ENCODE measurements at regions not wholly inside any gene's neighbourhood (a gene's known extent, or its start where the extent isn't known, plus 50 kb on each side); places are given as distances from the start of the nearest gene placed in this dataset.

DNA sequence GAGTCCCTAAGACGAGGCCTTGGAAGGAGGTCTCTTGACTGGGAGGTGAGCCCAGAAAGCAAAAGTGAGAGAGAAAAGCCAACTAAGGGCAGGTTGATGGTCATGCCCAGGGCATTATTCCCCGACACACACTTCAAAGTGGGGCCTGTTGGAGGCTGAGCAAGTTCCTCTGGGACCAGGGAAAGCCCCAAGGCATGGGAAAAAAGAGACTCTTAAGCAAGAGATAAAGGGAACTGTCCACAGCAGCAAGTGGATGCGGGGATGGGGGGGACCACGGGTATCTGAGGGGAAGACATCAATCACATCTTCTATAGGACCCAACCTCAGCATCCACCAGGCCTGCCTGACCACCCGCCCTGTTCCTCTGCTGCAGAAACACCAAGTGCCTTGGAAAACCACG is 119.9 kb upstream of the MAFB start:
- DNase-seq = no peak

DNA sequence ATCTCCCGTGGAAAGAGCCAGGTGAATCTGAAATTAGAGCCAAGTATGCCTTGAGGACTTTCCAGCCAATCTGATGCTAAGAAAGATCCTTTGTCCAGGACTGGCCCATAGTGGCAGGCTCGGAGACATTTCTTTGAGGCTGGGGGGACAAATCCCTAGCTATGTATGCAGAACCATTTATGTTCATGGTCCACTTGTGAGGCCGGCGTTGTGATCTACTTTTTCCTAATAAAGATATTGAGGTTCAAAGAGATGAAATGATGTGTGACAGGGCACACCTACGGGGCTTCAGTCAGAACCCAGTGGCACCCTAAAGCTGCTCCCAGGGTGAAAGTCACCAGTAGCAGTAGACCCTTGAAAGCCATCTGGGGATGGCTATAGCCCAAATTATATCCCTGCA is 120.3 kb upstream of the MAFB start:
- no peak for DNase-seq

DNA sequence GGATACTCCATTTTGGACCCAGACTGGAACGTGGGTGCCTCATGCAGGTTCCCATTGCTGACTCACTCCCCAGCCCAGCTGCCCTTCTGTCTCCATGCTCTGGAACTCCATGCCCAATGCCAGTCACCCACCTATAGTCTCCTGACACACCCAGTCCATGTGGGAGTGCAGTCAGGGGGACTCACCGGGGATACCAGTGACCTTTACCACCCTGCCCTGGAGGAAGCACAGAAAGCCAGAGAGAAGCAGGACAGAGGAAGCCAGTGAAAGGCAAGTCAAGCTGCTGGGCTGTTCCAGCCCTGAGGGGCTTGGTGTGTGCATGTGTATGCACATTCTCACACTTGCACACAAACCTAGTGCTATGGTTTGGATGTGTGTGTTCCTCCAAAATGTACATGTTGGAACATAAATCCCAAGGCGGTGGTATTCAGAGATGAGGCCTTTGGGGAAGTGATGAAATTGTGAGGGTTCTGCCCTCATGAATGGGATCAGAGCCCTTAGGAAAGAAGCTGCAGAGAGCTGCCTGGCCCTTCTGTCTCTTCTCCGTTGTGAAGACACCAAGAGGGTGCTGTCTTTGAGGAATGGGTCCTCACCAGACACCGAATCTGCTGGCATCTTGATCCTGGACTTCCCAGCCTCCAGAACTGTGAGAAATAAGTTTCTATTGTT is 121.4 kb upstream of the MAFB start:
- DNase-seq = no peak

DNA sequence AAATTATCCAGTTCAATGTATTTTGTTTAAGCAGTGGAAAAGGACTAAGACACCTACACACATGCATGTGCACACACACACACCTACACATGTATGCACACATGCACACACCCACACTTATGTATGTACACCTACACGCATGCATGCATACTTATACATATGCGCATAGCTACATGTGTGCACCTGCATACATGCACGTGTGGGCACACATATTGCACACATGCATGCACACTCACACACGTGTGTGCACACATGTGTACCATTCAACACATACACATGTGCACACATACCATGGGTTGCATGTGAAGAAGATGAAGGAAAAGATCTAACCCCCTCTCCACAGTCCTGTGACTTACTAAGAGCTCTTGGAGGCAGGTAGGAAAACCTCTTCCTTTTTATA is 122.0 kb upstream of the MAFB start:
- DNase-seq = no peak

DNA sequence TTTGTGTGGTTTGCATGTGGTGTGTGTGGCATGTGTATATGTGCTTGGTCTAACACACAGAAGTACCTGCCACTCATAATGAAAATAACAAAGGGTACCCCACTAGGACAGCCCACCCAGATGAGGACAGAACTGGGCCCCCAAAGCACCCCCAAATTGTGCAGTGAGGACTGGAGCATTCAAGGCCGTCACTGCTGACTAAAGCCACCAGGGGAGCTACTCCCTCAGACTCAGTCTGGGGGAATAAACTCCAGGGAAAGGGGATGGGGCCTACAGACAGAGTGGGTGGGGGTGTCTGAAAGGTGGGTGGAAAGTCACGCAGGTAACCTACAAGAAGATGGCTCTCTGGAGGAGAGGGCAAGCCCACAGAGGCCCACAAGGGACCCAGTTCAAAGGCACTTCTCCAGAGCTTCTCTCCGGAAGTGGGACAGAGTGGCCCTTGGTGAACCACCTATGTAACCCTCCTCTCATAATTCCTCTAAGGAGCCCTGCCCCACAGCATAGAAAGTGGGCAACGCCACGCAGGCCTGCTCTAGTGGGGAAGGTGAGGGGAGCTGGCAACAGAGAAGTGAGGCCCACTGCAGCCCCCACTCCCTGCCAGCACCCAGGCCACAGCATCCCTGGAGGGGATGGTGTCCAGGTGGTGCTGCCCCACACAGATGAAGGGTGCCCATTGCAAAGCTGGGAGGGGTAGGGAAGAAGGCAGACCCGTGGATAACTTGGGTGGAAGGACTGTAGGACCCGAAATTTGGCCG is 122.8 kb upstream of the MAFB start:
- DNase-seq = no peak

DNA sequence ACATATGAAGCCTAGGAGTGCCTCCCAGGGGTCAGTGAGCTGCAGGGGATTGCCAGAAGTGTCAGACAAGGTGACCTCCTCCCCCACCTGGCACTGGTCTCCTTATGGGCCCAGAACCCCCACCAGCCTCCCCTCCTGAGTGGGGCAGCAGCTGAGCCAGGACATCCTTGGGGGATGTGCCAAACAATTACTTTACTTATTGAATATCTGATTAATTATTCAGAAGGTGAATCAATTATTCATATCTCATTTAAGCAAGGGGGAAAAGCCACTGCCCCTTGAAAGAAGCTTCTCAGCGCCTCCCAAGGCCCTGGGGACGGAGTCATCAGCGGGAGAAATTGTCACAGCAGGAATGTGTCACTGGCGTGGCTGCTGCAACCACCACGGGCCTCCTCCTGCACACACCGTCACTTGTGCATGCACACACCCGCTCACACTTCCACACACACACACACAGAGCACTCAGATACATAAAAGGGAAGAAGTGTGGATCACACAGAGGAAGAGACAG is 123.4 kb upstream of the MAFB start:
- DNase-seq = no peak

DNA sequence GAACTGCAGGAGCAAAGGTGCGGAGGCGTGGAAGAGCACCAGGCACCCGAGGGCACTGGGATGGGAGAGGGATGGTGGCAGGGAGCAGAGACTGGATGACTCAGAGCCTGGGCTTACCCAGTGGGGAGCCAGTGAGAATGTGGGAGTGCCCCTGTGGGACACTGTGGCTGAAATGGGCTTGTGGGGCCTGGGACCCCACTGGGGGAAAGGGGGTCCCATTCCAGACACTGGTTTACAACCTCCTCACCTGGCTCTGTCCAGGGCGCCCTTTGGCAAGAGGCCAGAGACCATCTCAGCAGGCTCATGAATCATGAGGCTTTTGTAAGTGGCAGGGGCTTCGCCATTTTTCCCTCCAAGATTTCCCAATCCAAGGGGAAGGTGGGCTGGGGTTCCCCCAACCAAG is 124.0 kb upstream of the MAFB start:
- DNase-seq = no peak

DNA sequence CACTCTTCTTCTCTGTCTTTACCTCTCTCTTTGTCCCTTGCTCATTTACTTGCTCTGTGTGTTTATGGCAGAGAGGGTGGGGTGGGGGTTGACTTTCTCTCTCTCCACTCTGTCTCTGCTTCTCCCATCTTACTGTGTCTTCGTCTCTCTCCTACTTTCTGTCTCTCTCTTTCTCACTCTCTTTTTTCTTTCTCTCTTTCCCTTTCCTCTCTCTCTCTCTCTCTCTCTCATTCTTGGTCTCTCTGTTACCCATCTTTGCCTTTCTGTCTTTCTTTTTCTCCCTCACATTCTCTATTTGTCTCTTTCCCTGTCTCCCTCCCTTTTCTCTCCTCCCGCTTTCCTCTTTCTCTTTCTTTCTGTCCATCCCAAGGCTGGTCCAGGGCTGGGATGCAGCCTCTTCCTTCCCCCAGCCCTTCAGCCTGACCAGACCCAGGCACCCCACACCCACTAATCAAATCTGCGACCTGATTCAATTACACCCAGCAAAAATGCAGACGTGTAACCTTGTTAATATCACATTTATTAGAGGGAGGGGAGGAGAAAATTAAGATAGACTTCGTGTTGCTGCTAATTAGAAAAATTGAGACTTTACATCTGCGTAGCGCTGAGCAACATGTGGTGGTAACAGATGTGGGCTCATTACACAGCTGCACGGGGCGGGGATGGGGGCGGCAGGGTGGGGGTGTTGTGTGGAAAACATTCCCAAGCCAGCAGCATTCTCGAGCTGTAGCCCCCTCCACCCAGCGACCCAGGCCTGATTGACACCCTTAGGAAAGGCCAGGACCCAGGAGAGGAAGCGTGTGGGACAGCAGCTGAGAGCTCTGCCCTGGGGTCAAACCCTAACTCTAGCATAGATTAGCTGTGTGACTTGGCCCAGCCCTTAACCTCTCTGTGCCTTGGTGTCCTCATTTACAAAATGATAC is 124.9 kb upstream of the MAFB start:
- DNase-seq = no peak

DNA sequence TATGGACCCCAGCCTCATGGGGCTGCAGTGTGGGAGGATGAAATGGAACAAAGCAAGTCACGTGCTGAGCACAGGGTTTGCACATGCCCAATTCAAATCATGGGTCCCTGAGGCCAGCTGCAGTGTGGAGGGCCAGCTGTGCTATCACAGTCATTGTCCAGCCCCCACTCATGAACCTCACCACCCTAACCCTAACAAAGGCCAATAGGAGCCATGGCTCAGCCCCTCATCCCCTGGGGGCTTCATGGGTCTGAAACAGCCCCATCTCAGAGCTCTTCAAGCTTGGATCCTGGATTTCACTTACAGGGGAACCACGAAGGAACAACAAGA is 125.6 kb upstream of the MAFB start:
- no peak for DNase-seq

DNA sequence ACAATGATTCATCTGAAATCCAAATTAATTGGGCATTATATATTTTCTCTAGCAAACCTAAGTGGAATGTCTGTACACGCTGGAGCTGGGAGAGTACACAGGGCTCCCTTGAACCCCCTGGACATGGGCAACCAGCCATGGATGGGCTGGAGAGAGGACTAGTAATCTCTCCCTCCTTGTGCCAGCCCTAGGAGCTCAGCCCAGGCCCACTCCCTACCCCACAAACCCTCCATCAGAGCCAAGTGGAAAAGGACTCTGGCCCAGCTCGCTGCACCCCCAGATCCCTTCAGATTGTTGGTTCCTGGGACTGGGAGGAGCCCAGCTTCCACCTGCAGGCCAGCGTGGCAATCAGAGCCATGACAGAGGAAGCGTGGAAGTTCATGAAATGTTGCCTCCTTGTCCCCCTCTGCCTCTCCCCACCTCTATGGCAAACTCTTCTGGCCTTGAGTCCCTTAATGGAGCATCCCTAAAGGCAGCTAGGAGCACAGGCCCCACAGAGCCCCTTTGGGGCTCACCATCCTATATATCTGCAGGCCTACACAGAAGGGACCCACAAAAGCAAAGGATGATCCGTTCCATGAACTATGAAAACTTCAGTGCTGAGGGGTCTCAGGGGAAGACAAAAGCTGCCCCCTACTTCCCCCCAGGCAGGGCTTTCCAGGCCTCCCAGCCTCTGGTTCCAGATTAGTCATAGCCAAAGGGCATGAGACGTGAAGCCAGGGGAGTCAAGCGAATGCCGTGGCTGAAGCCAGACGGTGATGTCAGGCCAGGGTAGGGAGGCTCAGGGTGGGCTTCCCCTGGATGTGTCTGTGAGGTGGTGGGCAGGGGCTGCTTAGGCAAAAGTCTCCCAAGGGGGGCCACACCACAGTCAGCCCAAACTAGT is 126.4 kb upstream of the MAFB start:
- DNase-seq = no peak

DNA sequence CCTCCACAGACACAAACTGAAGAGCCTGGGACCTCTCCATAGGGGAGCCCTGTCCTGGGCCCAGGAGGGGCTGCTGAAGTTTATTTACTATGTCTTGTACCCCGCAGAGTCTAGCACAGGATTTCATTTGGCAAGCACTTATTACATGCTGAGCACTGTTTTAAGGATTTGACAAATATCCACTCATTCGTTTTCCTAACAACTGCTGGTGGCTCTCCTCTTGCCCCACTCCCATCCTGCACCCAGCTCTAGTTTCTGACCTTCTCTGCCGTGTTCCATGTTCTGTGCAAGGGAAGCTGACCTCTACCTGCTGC is 127.0 kb upstream of the MAFB start:
- DNase-seq = no peak

DNA sequence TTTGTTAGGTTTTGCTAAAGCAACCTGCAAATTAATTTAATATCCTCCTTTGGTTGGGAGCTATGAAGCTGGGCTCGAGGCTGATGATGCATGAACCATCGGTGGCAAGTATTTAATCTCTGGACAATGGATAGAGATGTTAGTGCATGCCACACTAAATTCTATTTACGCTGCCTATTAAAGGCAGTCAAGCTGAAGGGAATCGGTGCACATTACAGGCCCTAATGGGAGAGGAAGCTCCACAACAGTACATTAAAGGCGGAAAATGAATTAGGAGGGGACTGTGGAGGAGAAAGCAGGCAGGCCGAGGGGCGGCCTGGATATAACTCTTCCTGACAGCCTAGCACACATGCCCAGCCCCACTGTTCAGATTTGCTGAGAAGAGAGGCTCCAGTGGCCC is 132.4 kb upstream of the MAFB start:
- no peak for DNase-seq

DNA sequence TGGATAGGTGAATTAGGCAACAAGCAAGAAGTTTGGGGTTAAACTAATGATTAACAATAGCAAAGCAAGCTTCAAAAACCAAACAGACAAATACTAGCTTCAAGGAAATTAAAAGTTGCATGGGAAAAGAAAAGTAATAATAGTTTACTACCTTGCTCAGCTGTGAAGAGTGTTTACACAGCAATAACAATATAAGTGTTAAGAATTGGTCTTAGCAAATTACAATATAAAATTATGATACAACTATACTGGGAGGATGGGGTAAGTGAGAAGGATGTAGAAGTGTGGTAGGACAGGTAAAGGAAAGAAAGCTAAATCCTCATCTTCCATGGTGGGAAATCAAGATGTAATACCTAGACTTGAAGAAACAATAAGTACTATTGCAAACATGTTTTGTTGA is 137.7 kb upstream of the MAFB start:
- no peak for DNase-seq

DNA sequence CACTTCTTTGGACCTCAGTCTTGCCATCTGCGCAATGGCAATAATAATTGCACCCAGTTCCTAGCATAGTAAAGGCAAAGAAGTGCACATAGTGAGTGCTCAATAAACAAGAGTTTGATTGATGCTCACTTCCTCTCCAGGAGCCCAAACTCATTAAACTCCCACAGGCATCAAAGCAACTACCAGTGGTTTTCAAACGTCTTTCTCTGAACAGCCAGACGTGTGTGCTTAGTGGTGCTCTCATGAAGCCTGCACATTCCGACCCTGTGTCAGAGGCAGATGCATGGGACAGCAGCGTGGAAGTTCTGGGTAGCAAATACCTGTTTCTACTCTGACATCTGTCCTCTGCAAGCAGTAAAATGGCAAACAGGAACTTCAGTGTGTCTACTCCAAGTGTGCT is 146.3 kb upstream of the MAFB start:
- DNase-seq = no peak

DNA sequence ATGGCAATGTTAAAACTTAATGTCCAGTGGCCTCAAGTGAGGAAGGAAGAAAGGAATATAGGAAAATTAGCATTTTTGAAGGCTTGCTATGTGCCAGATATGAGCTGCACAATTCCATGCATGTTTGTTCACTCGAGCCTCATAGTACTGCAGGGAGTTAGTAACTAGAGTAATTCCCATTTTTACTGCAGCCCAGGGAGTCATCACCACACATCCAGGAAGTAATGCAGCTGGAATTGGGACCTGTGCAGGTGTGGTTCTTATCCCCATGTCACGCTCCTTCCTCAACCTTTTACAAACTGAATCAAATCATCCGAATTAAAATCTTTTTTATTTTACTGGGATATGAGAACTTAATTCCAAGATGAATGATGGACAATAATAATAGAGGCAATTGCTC is 149.5 kb upstream of the MAFB start:
- no peak for DNase-seq

DNA sequence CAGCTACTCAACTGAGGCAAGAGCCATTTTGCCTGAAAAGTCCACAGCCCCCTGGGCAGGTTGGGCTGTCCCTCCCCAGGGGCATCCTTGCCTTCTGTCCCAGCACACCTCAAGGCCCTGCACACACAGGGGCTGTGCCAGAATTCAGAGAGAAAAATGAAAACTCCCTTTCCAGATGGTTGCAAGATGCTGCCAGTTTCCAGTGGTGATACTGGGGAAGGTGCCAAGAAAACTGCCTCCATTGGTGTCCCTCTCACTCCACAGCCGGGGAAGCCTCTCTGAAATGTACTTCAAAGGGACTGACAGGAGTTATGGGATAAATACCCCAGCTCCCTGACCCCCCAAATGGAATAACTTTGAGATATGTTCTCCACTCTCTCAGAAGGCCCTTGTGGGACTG is 154.2 kb upstream of the MAFB start:
- no peak for DNase-seq

DNA sequence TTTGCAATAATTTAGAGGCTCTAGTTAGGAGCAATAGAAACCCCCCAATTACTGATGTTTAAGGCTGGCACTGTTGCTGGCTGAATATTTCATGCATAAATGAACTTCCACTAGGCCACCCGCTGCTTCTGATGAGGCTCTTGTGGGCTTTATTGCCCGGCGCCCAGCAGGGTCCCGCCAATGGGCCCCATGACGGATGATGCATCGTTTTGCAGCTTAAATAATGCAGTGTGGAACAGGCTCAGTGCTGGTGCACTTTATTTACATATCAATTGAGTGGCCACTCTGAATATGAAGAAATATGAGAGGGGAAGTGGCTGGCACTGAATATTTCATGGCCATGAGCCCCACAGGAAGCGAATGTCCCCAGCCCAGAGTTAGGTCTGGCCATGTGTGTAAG is 155.3 kb upstream of the MAFB start:
- DNase-seq = no peak

DNA sequence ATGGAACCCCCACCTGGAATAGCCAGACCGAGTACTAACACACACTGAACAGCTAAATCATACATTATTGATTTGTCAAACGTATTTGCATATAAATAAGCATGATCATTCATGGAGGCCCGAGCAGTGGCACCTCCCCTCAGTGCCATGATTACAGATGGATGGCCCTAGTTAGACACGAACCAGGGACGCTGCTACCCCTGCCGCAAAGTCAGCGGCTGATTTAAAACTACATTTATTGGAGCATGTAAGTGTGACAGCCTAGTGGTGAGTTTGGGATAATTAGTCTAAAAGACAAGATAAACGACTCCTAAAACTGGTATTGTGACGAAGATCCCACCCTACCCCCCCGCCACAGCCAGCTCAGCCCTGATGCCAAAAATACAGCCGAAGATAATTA is 159.1 kb upstream of the MAFB start:
- DNase-seq = no peak

DNA sequence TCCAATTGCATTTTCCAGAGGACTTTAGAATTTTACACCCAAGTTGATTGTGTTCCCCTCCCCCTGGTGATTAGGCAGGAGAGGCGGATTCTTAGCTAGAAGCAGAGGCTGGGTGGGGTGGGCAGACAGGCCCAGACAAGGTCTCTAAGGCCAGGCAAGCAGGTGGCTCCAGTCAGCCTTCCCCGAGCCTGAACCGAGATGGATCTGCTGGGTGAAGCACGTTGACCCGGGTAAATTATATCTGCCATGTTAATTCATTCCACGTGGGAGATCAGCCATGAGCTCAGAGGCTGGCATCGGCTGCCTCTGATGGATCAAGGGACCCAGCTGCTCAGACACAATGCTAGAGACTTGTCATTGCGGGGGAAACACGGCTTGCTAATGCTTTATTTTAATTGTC is 159.5 kb upstream of the MAFB start:
- DNase-seq = no peak

DNA sequence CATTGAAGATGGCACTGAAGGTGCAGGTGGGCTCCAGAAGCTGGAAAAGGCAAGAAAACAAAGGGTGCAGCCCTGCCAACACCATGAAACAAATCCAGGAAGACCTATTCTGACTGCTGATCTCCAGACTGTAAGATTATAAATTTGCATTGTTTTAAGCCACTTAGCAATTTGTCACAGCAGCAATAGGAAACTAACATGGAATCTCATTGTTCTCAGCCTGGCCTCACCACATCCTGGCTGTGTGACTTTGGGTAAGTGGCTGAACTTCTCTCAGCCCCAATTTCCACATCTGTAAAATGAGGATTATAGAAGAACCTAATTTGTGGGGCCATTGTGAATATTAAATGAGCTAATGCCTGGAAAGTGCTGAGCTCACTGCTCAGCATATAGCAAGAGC is 160.4 kb upstream of the MAFB start:
- no peak for DNase-seq

DNA sequence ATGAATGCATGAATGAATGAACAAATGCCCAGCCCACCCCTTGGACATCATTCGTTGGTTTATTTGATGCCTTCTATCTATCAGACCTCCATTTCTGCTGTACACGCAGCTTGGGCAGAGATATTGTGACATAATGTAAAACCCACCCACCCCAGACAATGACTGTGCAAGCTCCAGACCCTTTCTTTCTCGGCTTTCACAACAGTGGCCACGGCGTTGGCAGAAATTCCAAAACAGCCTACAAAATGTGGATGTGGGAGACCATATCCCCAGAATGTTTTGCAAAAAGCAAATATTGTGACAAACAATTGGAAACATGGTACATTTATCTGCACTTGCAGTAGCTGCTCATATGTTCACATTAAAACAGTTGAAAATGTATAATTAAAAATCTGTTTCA is 162.0 kb upstream of the MAFB start:
- no peak for DNase-seq

DNA sequence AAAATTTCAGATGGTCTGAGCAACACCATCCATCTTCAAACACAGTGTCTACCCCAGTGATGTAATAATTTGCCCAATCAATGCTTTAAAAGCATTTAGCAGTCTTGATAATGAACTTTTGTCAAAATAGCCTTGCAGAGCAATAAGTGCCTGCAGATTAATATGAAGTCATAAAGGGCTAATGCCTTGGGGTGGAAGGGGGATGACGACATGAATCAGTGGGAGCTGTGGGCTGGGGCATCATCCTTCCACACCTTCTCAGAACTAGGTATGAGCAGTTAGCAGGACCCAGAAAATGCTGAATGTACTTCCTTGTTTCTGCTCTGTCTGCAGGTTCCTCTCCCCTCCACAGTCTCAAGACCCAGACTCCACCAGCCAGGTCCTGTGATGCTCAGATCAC is 166.2 kb upstream of the MAFB start:
- DNase-seq = no peak

DNA sequence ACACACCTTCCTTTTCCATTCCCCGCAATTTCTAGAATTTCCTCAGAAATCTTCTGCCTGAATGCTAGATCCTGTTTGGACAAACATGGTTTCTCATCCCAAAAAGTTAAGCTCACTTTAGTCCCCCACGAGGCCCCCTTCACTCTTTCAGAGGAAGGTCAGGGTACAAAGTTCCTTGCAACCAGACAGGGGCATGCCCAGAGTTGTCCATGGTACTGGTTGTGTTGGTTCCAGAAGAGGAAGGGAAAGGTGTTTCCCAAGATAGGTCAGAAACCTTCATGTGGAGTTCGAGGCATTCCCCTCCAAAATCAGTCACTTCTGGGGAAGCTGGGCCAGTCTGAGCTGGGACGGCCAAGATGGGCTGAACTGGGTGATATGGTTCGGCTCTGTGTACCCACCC is 167.6 kb upstream of the MAFB start:
- no peak for DNase-seq

Data from effector CD4-positive, alpha-beta T cell (primary cell).